ENCODE measurements at regions not wholly inside any gene's neighbourhood (a gene's known extent, or its start where the extent isn't known, plus 50 kb on each side); places are given as distances from the start of the nearest gene placed in this dataset.

DNA sequence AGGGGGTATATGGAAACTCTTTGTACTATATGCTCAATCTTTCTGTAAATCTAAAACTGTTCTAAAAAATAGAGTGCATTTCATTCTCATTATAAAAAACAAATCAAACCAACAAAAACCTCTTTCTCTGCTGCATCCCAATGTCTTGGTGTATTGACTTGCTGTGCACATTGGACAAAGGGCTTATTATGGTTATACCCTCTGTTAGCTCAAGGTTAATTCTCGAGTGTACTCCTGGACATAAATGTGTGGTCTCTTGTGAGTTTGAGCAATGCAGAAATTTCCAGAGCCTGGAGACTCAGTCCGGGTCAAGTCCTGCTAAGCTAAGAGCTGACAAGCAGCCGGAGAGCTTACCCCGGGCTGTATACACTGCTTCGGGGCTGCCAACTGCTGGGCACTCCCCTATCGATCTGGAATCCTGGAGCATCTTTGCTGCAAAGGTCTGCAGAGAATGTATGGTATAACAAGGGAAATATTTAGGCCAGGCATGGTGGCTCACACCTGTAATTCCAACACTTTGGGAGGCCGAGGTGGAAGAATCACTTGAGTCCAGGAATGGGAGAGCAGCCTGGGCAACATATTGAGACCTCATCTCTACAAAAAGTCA, 66.2 kb upstream of the BRD7 start:
- TF ChIP-seq EZH2 (IDR thresholded peaks at IDR 0.05; ENCODE audit: borderline replicate concordance), result no peak
- TF ChIP-seq, protein P1, sequence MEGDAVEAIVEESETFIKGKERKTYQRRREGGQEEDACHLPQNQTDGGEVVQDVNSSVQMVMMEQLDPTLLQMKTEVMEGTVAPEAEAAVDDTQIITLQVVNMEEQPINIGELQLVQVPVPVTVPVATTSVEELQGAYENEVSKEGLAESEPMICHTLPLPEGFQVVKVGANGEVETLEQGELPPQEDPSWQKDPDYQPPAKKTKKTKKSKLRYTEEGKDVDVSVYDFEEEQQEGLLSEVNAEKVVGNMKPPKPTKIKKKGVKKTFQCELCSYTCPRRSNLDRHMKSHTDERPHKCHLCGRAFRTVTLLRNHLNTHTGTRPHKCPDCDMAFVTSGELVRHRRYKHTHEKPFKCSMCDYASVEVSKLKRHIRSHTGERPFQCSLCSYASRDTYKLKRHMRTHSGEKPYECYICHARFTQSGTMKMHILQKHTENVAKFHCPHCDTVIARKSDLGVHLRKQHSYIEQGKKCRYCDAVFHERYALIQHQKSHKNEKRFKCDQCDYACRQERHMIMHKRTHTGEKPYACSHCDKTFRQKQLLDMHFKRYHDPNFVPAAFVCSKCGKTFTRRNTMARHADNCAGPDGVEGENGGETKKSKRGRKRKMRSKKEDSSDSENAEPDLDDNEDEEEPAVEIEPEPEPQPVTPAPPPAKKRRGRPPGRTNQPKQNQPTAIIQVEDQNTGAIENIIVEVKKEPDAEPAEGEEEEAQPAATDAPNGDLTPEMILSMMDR (IDR thresholded peaks at IDR 0.05; ENCODE audit: poor library complexity), result no peak
- TF ChIP-seq EZH2phosphoT487 (IDR thresholded peaks at IDR 0.05; ENCODE audit: low read depth, severe bottlenecking, unreplicated experiment), result no peak

All from hepatocyte (in vitro differentiated cells).